ENCODE measurements at regions not wholly inside any gene's neighbourhood (a gene's known extent, or its start where the extent isn't known, plus 50 kb on each side); places are given as distances from the start of the nearest gene placed in this dataset.

GRCh38 chr9:108575276-108575675 lies 280.5 kb downstream of the ACTL7B start:
- Mint-ChIP-seq H3K27me3 (no peaks in the 10 kb centered on the region), H3K4me3 (no peak overlapping the region), H3K4me1 (ENCODE audit: low read depth) (no peaks in the 10 kb centered on the region), H3K9me3 (no peaks in the 10 kb centered on the region), H3K36me3 (ENCODE audit: low read depth) (no peaks in the 10 kb centered on the region), H3K27ac (no peak overlapping the region)

GRCh38 chr9:108569624-108570023 lies 286.2 kb downstream of the ACTL7B start:
- H3K27ac Mint-ChIP-seq = no peak overlapping the region
- no peaks in the 10 kb centered on the region for H3K36me3 Mint-ChIP-seq (ENCODE audit: low read depth)
- H3K4me1 Mint-ChIP-seq (ENCODE audit: low read depth) = no peaks in the 10 kb centered on the region
- no peaks in the 10 kb centered on the region for H3K27me3 Mint-ChIP-seq
- H3K9me3 Mint-ChIP-seq = no peaks in the 10 kb centered on the region
- no peak overlapping the region for H3K4me3 Mint-ChIP-seq

GRCh38 chr9:108568093-108568492 lies 287.7 kb downstream of the ACTL7B start:
- Mint-ChIP-seq H3K36me3 (ENCODE audit: low read depth) (no peaks in the 10 kb centered on the region), H3K9me3 (no peaks in the 10 kb centered on the region), H3K4me3 (no peak overlapping the region), H3K4me1 (ENCODE audit: low read depth) (no peaks in the 10 kb centered on the region), H3K27me3 (peaks cover 3% of the 10 kb centered on the region), H3K27ac (no peak overlapping the region)

- H3K4me3 Mint-ChIP-seq = no peak overlapping the region
- no peaks in the 10 kb centered on the region for H3K36me3 Mint-ChIP-seq (ENCODE audit: low read depth)
- no peaks in the 10 kb centered on the region for H3K4me1 Mint-ChIP-seq (ENCODE audit: low read depth)
- H3K27me3 Mint-ChIP-seq = peaks cover 3% of the 10 kb centered on the region
- H3K9me3 Mint-ChIP-seq = no peaks in the 10 kb centered on the region
- no peak overlapping the region for H3K27ac Mint-ChIP-seq
Observed at GRCh38 chr9:108567571-108567970, 288.2 kb downstream of the ACTL7B start.

- no peak overlapping the region for H3K27ac Mint-ChIP-seq
- H3K36me3 Mint-ChIP-seq (ENCODE audit: low read depth) = no peaks in the 10 kb centered on the region
- no peak overlapping the region for H3K4me3 Mint-ChIP-seq
- no peaks in the 10 kb centered on the region for H3K9me3 Mint-ChIP-seq
- no peaks in the 10 kb centered on the region for H3K4me1 Mint-ChIP-seq (ENCODE audit: low read depth)
- peaks cover 3% of the 10 kb centered on the region for H3K27me3 Mint-ChIP-seq
Observed at GRCh38 chr9:108565651-108566378, 290.0 kb downstream of the ACTL7B start.

GRCh38 chr9:108562176-108562575 lies 293.6 kb downstream of the ACTL7B start:
- Mint-ChIP-seq H3K36me3 (ENCODE audit: low read depth) (no peaks in the 10 kb centered on the region), H3K4me1 (ENCODE audit: low read depth) (no peaks in the 10 kb centered on the region), H3K9me3 (no peaks in the 10 kb centered on the region), H3K27me3 (peaks cover 3% of the 10 kb centered on the region), H3K27ac (no peak overlapping the region), H3K4me3 (no peak overlapping the region)

- H3K27ac Mint-ChIP-seq = no peak overlapping the region
- H3K4me1 Mint-ChIP-seq (ENCODE audit: low read depth) = no peaks in the 10 kb centered on the region
- H3K36me3 Mint-ChIP-seq (ENCODE audit: low read depth) = no peaks in the 10 kb centered on the region
- H3K4me3 Mint-ChIP-seq = no peak overlapping the region
- no peaks in the 10 kb centered on the region for H3K9me3 Mint-ChIP-seq
- peaks cover 3% of the 10 kb centered on the region for H3K27me3 Mint-ChIP-seq
Observed at GRCh38 chr9:108559432-108559831, 296.4 kb downstream of the ACTL7B start.

- H3K9me3 Mint-ChIP-seq = no peaks in the 10 kb centered on the region
- no peak overlapping the region for H3K4me3 Mint-ChIP-seq
- no peaks in the 10 kb centered on the region for H3K36me3 Mint-ChIP-seq (ENCODE audit: low read depth)
- no peaks in the 10 kb centered on the region for H3K27me3 Mint-ChIP-seq
- H3K27ac Mint-ChIP-seq = no peak overlapping the region
- no peaks in the 10 kb centered on the region for H3K4me1 Mint-ChIP-seq (ENCODE audit: low read depth)
Observed at GRCh38 chr9:108554831-108555230, 301.0 kb downstream of the ACTL7B start.

- Mint-ChIP-seq H3K4me3 (no peak overlapping the region), H3K27ac (no peak overlapping the region), H3K9me3 (no peaks in the 10 kb centered on the region), H3K36me3 (ENCODE audit: low read depth) (no peaks in the 10 kb centered on the region), H3K27me3 (no peaks in the 10 kb centered on the region), H3K4me1 (ENCODE audit: low read depth) (no peaks in the 10 kb centered on the region)
Observed at GRCh38 chr9:108553111-108553635, 302.6 kb downstream of the ACTL7B start.

GRCh38 chr9:108552459-108553040 lies 303.2 kb downstream of the ACTL7B start:
- Mint-ChIP-seq H3K4me1 (ENCODE audit: low read depth) (no peaks in the 10 kb centered on the region), H3K27me3 (no peaks in the 10 kb centered on the region), H3K9me3 (no peaks in the 10 kb centered on the region), H3K27ac (no peak overlapping the region), H3K4me3 (no peak overlapping the region), H3K36me3 (ENCODE audit: low read depth) (no peaks in the 10 kb centered on the region)

GRCh38 chr9:108551030-108551841 lies 304.6 kb downstream of the ACTL7B start:
- no peaks in the 10 kb centered on the region for H3K27me3 Mint-ChIP-seq
- H3K36me3 Mint-ChIP-seq (ENCODE audit: low read depth) = no peaks in the 10 kb centered on the region
- H3K4me1 Mint-ChIP-seq (ENCODE audit: low read depth) = no peaks in the 10 kb centered on the region
- H3K4me3 Mint-ChIP-seq = no peak overlapping the region
- no peaks in the 10 kb centered on the region for H3K9me3 Mint-ChIP-seq
- H3K27ac Mint-ChIP-seq = no peak overlapping the region

GRCh38 chr9:108550106-108550505 lies 305.7 kb downstream of the ACTL7B start:
- H3K36me3 Mint-ChIP-seq (ENCODE audit: low read depth) = no peaks in the 10 kb centered on the region
- no peak overlapping the region for H3K4me3 Mint-ChIP-seq
- no peaks in the 10 kb centered on the region for H3K27me3 Mint-ChIP-seq
- no peak overlapping the region for H3K27ac Mint-ChIP-seq
- H3K4me1 Mint-ChIP-seq (ENCODE audit: low read depth) = no peaks in the 10 kb centered on the region
- no peaks in the 10 kb centered on the region for H3K9me3 Mint-ChIP-seq

GRCh38 chr9:108549184-108549583 lies 306.6 kb downstream of the ACTL7B start:
- H3K4me3 Mint-ChIP-seq = no peak overlapping the region
- no peaks in the 10 kb centered on the region for H3K27me3 Mint-ChIP-seq
- H3K9me3 Mint-ChIP-seq = no peaks in the 10 kb centered on the region
- no peaks in the 10 kb centered on the region for H3K36me3 Mint-ChIP-seq (ENCODE audit: low read depth)
- no peaks in the 10 kb centered on the region for H3K4me1 Mint-ChIP-seq (ENCODE audit: low read depth)
- no peak overlapping the region for H3K27ac Mint-ChIP-seq

- Mint-ChIP-seq H3K9me3 (no peaks in the 10 kb centered on the region), H3K27ac (no peak overlapping the region), H3K4me3 (no peak overlapping the region), H3K27me3 (no peaks in the 10 kb centered on the region), H3K36me3 (ENCODE audit: low read depth) (no peaks in the 10 kb centered on the region), H3K4me1 (ENCODE audit: low read depth) (no peaks in the 10 kb centered on the region)
Observed at GRCh38 chr9:108547411-108548135, 308.2 kb downstream of the ACTL7B start.

- Mint-ChIP-seq H3K9me3 (no peaks in the 10 kb centered on the region), H3K36me3 (ENCODE audit: low read depth) (no peaks in the 10 kb centered on the region), H3K4me3 (no peak overlapping the region), H3K4me1 (ENCODE audit: low read depth) (no peaks in the 10 kb centered on the region), H3K27me3 (no peaks in the 10 kb centered on the region), H3K27ac (no peak overlapping the region)
Observed at GRCh38 chr9:108546215-108546614, 309.6 kb downstream of the ACTL7B start.

Measured in stimulated activated naive CD8-positive, alpha-beta T cell treated with anti-CD3 and anti-CD28 coated beads, Interleukin-15, Interleukin-2, amounts not matched to agents 100 ng/mL and 50 ng/mL, for 24 hours (primary cell).